ENCODE measurements at regions not wholly inside any gene's neighbourhood (a gene's known extent, or its start where the extent isn't known, plus 50 kb on each side); places are given as distances from the start of the nearest gene placed in this dataset.

DNA sequence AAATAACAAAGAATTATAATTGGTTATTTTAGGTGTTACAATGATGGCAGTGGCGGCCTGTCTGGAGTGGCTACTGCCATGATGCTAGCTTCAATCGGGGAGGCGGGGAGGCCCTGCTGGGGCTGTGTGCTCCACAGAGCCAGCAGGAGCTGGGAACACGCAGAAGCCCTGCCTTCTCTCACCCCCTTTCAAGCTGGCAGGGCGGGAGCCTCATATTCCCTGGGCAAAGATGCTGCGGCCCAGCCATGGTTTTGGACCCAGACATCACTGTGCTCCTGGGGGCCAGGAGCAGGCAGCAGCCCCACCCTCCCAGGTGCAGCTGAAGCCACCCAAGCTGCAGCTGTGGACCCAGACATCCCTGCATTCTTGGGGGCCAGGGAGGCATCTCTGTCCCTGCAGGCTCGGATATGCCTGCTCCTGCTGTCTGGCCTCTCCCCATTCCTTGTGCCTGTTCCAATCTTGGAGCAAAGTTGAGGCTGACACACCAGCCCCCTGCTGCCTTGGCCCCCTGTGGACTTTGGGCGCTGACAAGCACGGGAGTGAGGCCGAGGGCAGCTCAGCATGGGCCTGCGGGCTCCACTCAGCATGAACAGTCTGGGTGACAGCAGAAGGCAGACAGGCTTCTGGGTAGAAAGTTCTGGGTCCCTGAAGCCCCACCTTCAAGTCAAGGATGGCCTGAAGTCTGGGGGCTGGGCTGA lies 263.1 kb upstream of the HTR2A start:
- Histone ChIP-seq H3K9ac (ENCODE audit: low read length) (no peak overlapping the region), H3K27me3 (ENCODE audit: low read length) (no peaks in the 10 kb centered on the region), H3K27ac (ENCODE audit: low read depth, low read length) (no peak overlapping the region), H3F3A (ENCODE audit: insufficient read depth) (no peaks in the 10 kb centered on the region), H2AFZ (ENCODE audit: low read depth, low read length, severe bottlenecking) (no peak overlapping the region), H3K4me2 (ENCODE audit: low read depth, low read length, poor library complexity, severe bottlenecking) (no peak overlapping the region), H4K20me1 (ENCODE audit: low read depth, low read length) (no peaks in the 10 kb centered on the region), H3K4me3 (ENCODE audit: insufficient read depth, low read length, poor library complexity, severe bottlenecking) (no peak overlapping the region), H3K9me2 (replicated peaks; ENCODE audit: insufficient read depth, low read length) (no peaks in the 10 kb centered on the region), H3K79me2 (ENCODE audit: insufficient read depth, low read length) (no peaks in the 10 kb centered on the region), H3K36me3 (ENCODE audit: low read length) (no peaks in the 10 kb centered on the region), H3K9me3 (ENCODE audit: insufficient read depth, low read length) (no peaks in the 10 kb centered on the region)
- TF ChIP-seq, protein P1, sequence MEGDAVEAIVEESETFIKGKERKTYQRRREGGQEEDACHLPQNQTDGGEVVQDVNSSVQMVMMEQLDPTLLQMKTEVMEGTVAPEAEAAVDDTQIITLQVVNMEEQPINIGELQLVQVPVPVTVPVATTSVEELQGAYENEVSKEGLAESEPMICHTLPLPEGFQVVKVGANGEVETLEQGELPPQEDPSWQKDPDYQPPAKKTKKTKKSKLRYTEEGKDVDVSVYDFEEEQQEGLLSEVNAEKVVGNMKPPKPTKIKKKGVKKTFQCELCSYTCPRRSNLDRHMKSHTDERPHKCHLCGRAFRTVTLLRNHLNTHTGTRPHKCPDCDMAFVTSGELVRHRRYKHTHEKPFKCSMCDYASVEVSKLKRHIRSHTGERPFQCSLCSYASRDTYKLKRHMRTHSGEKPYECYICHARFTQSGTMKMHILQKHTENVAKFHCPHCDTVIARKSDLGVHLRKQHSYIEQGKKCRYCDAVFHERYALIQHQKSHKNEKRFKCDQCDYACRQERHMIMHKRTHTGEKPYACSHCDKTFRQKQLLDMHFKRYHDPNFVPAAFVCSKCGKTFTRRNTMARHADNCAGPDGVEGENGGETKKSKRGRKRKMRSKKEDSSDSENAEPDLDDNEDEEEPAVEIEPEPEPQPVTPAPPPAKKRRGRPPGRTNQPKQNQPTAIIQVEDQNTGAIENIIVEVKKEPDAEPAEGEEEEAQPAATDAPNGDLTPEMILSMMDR (IDR thresholded peaks at IDR 0.05; ENCODE audit: insufficient read depth, low read length, poor library complexity, severe bottlenecking) = no peak
- TF ChIP-seq EZH2phosphoT487 (conservative IDR thresholded peaks at IDR 0.05; ENCODE audit: low read length) = no peak

DNA sequence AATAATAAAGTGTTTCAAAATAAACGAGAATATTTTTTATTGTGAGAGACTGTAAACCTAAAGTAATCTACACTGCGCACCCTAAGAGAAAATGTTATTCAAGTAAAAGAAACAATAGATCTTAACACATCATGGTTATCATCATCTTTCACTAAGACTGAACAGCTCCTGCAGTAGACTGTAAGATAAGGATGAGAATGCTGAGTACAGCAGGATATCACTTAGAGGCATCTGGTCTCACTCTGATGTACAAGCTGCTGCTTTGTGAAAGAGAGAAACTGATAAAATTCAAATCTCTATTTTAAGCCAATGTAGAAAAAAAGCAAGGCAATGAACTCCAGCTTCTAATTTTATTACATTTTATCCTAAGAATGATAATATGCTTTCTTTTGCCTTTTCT lies 261.7 kb upstream of the HTR2A start:
- no peak for TF ChIP-seq EZH2phosphoT487 (conservative IDR thresholded peaks at IDR 0.05; ENCODE audit: low read length)
- TF ChIP-seq, protein P1 (IDR thresholded peaks at IDR 0.05; ENCODE audit: insufficient read depth, low read length, poor library complexity, severe bottlenecking) = no peak
- H2AFZ ChIP-seq (ENCODE audit: low read depth, low read length, severe bottlenecking) = no peak overlapping the region
- no peak overlapping the region for H3K9ac ChIP-seq (ENCODE audit: low read length)
- H3K36me3 ChIP-seq (ENCODE audit: low read length) = no peaks in the 10 kb centered on the region
- H3K9me3 ChIP-seq (ENCODE audit: insufficient read depth, low read length) = no peaks in the 10 kb centered on the region
- no peak overlapping the region for H3K27ac ChIP-seq (ENCODE audit: low read depth, low read length)
- no peaks in the 10 kb centered on the region for H3F3A ChIP-seq (ENCODE audit: insufficient read depth)
- no peak overlapping the region for H3K4me3 ChIP-seq (ENCODE audit: insufficient read depth, low read length, poor library complexity, severe bottlenecking)
- no peaks in the 10 kb centered on the region for H4K20me1 ChIP-seq (ENCODE audit: low read depth, low read length)
- H3K79me2 ChIP-seq (ENCODE audit: insufficient read depth, low read length) = no peaks in the 10 kb centered on the region
- H3K27me3 ChIP-seq (ENCODE audit: low read length) = no peaks in the 10 kb centered on the region
- no peak overlapping the region for H3K4me2 ChIP-seq (ENCODE audit: low read depth, low read length, poor library complexity, severe bottlenecking)
- no peaks in the 10 kb centered on the region for H3K9me2 ChIP-seq (replicated peaks; ENCODE audit: insufficient read depth, low read length)

DNA sequence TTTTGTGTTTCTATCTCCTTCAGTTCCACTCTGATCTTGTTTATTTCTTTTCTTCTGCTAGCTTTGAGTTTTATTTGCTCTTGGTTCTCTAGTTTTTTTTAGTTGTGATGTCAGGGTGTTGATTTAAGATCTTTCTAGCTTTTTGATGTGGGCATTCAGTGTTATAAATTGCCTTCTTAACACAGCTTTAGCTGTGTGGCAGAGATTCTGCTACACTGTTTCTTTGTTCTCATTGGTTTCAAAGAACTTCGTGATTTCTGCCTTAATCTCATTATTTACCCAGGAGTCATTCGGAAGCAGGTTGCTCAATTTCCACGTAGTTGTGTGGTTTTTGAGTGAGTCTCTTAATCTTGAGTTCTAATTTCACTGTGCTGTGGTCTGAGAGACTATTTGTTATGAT lies 251.7 kb upstream of the HTR2A start:
- Histone ChIP-seq H3K27ac (ENCODE audit: low read depth, low read length) (no peak overlapping the region), H4K20me1 (ENCODE audit: low read depth, low read length) (no peaks in the 10 kb centered on the region), H3K9me2 (replicated peaks; ENCODE audit: insufficient read depth, low read length) (no peaks in the 10 kb centered on the region), H3K4me2 (ENCODE audit: low read depth, low read length, poor library complexity, severe bottlenecking) (no peak overlapping the region), H3K9me3 (ENCODE audit: insufficient read depth, low read length) (no peaks in the 10 kb centered on the region), H3K79me2 (ENCODE audit: insufficient read depth, low read length) (no peaks in the 10 kb centered on the region), H3K36me3 (ENCODE audit: low read length) (no peaks in the 10 kb centered on the region), H3F3A (ENCODE audit: insufficient read depth) (no peaks in the 10 kb centered on the region), H3K9ac (ENCODE audit: low read length) (no peak overlapping the region), H3K4me3 (ENCODE audit: insufficient read depth, low read length, poor library complexity, severe bottlenecking) (no peak overlapping the region), H2AFZ (ENCODE audit: low read depth, low read length, severe bottlenecking) (no peak overlapping the region), H3K27me3 (ENCODE audit: low read length) (no peaks in the 10 kb centered on the region)
- TF ChIP-seq, protein P1 (IDR thresholded peaks at IDR 0.05; ENCODE audit: insufficient read depth, low read length, poor library complexity, severe bottlenecking) = no peak
- no peak for TF ChIP-seq EZH2phosphoT487 (conservative IDR thresholded peaks at IDR 0.05; ENCODE audit: low read length)
